Skin of body (tissue), 1 donor: ENCODE measurements at regions not wholly inside any gene's neighbourhood (a gene's known extent, or its start where the extent isn't known, plus 50 kb on each side); places are given as distances from the start of the nearest gene placed in this dataset.
"Not testable (repeated sequence)": the region's sequence is repeated elsewhere in the genome, so short reads cannot be mapped to it uniquely, and the experiment has no call there.

ENCODE experiments used
- DNase-seq: peaks from one replicate; lab custom pipeline; 2025; lab: John Stamatoyannopoulos, UW

DNA sequence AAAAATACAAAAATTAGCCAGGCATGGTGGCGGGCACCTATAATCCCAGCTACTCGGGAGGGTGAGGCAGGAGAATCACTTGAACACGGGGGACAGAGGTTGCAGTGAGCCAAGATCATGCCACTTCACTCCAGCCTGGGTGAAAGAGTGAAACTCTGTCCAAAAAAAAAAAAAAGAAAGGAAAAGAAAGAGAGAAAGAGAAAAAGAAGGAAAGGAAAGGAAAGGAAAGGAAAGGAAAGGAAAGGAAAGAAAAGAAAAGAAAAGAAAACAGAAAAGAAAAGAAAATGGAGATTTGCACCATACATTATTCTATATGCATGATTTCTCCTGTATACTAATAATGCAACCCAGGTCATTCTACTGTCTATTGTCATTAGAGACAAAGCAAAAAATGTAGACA is 421.5 kb downstream of the PCDH19 start:
- not testable (repeated sequence) for DNase-seq

DNA sequence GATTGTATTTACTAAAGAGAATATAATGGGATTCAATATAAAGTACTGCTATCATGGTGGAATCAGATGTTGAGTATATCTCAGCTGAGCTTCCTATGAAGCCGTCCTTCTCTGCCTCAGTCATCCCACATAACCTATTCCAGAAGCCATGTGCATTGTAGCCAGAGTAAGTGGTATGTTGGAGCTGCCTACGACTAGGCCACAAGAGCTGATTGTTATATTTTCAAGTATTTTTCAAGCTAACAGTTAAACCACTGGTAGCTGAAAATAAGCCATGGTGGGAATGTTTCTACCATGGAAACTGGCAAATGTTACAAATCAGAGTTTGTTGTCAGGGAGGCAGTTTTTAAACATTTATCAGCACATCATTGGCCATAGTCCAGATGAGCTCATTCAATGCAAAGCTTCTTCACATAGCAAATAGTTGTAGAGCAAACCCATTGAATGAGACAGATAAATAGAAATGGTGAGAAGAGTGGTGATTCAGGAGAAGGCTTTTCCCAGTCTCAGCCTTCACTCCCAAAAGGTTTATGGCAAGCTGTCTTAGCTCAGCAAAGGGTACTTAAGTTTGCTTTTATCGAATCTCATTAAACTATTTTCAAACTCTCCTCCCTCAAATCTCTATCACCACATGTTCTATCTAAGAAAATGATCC is 436.4 kb downstream of the PCDH19 start:
- DNase-seq: no peak

DNA sequence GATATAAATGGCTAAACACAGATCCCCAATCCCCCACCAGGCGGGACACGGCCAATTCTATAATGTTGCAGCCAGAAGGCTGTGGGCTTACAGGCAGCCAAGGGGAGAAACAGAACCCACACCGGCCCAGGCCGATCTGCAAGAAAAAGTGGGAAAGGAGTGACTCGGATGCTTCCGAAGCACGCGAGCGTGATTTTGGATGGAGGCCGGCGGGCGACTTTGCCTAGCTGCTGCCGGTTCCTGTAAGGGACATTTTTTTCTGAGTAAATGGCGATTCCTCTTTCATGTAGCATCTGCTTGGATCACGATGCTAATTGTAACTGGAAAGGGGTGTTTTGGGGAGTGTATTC is 470.2 kb downstream of the PCDH19 start:
- no peak for DNase-seq

GRCh38 chrX:99939206-99939882 is 470.7 kb downstream of the PCDH19 start:
- not testable (repeated sequence) for DNase-seq

DNA sequence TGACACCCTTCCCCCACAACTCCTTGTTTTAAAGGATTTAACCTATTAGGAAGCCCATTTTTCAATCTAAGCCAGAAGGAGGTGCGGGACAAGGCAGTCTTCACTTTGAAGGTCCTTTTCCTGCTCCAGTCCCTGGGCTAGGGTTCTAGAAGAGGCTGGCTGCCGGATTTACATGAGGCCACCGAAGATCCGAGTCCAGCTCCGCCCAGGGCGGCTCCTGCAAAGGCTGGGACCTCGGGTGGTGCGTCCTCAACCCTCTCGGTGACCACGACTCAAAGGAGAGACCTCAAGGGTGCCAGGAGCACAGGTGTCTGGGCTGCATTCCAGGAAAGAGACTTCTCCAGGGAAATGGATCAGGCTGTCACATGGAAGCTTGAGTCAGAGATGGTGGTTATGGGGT is 471.6 kb downstream of the PCDH19 start:
- no peak for DNase-seq

DNA sequence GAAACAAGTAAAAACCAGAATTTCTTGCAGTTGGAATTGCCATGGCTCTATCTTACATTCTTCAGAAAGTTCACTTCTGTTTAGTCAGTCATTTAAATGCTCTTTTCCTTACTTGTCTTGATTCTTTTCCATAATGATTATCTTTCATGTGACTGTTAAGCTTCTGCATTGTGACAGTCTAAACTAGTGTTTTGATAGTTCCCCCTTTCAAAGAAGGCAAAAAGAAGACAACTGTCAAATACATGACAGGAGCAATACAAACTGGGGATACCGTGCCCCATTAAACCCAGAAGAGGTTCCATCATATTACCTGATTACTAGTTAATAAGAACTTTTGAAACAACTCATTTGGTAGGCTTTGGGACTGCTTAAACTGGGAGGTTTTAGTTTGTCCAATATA is 476.2 kb downstream of the PCDH19 start:
- DNase-seq: no peak

DNA sequence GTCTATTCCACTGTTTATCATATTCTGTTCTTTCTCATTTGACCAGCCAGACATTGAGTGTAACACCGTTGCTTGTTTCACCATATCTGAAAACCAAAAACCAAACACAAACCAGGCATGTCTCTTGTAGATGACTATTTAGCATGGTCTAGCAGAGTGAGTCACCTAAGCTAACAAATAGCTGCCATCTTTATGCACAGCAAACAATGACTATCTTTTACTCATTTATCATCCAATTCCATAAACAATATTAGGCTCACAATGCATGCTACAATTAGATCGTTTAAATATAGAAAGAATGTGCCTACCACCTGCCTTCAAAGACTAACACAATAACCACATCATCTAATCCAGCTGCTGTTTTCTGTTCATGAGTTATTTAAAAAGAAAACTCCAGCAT is 495.4 kb downstream of the PCDH19 start:
- no peak for DNase-seq

DNA sequence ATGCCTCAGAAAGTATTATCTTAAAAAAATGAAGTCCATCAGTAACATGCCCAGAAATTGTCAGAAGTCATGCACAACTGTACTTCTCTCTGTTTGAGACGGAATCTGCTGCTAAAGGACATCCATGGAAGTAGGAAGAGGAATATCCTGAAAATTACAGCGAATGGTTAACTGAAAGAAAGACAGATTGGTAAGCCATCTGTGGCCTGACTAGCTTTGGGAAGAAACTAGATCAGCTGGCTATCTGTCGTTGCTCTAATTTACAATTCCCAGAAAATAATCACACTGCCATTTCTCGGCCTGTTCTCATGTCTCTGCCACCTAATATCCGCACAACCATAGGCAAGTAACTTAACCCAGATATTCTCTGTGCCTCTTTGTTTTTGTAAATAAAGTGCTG is 496.5 kb downstream of the PCDH19 start:
- DNase-seq: no peak

DNA sequence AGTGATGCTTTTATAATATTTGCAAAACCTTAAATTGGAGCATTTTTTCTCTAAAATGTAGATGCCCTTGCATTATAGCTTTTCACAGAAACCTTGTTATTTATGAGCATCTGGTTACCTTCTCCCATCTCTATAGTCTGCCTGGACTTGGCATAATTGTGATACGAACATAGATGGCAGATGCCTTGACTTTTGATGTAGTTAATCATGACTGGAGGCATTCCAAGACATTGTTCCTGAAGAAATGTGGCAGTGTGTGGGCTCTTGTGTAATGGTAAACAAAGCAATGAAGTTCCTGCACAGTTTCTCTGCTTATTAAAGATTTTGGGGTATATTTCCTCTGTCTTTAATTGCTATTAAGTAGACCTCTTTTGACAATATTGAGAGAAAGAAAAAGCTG is 500.1 kb downstream of the PCDH19 start:
- no peak for DNase-seq

GRCh38 chrX:99901091-99901490 is 509.0 kb downstream of the PCDH19 start:
- DNase-seq: no peak

DNA sequence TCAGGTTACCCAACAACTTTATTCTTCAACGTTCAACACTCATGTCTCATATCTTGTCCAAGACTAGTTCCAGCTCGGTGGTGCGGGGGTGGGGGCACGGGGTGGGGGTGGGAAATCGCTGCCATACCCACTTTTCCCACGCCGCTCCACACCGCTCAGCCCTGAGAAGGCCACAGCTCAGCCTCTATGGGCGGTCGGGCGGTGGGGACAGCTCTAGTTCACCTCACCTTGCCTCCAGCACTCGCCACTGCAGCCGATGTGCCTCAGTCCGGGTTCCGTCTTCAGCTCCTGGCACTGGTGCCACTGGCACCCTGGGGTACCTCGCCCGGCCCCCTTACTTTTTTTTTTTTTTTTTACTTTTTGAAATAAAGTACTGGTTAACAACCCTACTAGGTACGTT is 522.2 kb downstream of the PCDH19 start:
- no peak for DNase-seq

DNA sequence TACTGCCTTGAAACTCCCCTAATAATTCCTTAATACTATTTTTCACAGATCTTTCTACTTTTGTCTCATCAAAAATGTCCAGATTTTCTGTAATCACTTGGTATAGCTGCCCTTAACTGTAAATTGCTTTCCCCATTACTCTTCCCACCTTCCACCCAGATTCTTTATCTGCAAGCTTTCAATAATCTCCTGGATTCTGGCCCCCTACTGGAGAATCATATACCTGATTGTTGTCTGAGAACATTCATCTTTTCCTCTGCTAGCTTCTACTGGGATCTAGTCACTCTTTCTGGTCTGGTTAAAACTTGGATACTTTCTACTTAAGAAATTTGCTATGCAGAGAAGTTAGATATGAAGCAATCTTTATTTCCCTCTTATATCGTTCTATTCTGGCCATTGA is 552.6 kb downstream of the PCDH19 start:
- no peak for DNase-seq

GRCh38 chrX:99833821-99834220 is 576.3 kb downstream of the PCDH19 start:
- no peak for DNase-seq

DNA sequence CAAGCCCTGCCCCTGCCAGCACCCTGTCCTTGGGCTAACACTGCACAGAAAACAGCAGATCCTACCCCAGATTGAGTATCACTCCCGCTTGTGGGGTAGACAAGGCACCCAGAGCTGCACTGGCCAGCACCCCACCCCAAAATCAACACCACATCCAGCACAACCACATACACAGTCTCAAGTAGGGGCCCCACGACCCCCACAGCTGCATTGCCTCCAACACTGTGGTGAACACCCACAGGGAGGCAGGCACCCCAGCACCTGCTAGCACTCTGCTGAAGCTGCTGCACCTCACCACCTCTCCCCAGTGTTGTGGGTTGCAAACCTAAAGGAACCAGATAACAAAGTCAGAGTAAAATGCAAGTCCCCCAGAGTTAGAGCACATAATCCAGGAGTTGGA is 589.9 kb downstream of the PCDH19 start:
- no peak for DNase-seq

- DNase-seq: no peak
Measured at GRCh38 chrX:99800016-99800415, 610.1 kb downstream of the PCDH19 start.

- DNase-seq: no peak
Measured at GRCh38 chrX:99798936-99799335, 611.1 kb downstream of the PCDH19 start.

DNA sequence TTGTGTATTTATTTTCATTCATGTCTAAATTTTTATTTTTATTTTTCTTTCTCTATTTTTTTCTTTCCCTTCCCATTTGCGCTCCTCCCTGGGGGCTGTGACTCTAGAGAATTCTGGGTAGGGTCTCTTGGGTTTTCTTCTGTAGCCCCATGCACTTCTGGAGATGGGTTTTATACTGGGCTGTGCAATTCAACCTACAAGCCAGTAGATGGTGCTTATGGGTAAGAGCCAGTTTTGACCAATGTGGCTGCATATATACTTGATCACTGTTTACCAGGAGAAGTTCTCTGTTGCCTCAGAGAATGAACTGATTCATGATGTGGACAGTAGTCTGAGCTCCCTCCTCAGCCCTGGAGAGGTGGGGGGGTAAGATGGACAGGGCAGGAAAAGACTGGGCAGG is 614.6 kb downstream of the PCDH19 start:
- DNase-seq: no peak

GRCh38 chrX:99782516-99783040 is 627.5 kb downstream of the PCDH19 start:
- DNase-seq: peak; percentile 0

GRCh38 chrX:99777912-99778311 is 632.2 kb downstream of the PCDH19 start:
- DNase-seq: no peak

DNA sequence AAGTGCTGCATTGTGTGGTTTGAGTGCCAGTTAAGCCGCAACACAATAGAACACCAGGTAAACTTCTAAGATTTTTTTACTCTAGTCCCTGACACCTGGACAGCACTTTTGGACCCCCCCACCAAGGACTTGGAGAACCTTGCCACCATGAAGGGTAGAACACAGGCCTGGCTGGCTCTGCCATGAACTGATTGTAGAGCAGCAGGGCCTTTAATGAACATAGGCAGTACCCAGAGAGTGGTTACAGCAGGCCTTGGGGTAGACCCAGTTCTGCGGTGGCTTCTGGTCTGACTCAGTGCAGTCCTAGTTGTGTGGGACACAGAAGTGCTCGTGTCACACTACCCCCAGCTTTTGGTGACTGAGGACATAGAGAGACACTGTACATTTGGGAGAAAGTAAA is 648.3 kb downstream of the PCDH19 start:
- no peak for DNase-seq

- DNase-seq: no peak
Measured at GRCh38 chrX:99752776-99753175, 657.3 kb downstream of the PCDH19 start.

DNA sequence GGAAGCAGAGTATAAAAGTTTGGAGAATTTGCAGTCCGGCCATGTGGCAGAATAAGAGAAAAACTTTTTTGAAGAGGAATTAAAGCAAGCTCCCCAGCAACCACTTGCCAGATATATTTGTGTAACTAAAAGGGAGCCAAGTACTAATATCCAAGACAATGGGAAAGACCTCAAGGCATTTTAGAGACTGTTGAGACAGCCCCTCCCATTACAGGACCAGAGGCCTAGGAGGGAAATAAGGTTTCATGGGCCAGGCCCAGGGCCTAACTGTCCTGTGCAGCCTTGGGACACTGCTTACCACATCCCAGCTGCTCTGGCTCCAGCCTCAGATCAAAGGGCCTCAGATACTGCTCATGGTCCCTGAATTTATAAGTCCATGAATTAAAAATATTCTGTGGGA is 659.4 kb downstream of the PCDH19 start:
- no peak for DNase-seq

GRCh38 chrX:99722094-99722493 is 688.0 kb downstream of the PCDH19 start:
- DNase-seq: no peak
